ENCODE measurements at regions not wholly inside any gene's neighbourhood (a gene's known extent, or its start where the extent isn't known, plus 50 kb on each side); places are given as distances from the start of the nearest gene placed in this dataset.

DNA sequence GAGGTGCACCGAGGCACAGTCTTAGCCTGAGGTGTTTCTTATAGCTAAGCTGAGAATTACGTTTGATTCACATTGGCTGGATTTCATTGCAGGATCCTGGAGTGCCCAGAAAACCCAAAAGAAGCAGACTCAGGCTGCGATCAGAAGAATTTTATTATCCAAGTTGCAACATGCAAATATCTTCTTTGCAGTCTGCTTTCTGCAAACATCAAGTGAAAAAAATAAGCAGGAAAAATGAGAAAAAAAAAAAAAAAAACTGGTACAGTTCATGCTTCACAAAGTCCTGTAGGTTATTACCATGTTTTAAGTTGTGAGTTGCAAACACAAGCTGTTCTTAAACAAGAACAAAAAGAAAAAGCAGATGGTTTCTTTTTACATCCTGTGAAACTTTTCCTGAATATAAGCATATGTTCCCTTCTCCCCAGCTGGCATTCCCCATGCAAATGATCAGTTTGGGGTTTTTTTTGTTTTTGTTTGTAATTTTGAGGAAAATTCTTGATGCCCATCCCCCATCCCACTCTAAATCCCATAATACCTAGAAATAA, 349.0 kb downstream of the CBLN4 start:
- TF ChIP-seq EZH2 (IDR thresholded peaks at IDR 0.05; ENCODE audit: low read length, missing control alignments): no peak
- TF ChIP-seq, protein P1, sequence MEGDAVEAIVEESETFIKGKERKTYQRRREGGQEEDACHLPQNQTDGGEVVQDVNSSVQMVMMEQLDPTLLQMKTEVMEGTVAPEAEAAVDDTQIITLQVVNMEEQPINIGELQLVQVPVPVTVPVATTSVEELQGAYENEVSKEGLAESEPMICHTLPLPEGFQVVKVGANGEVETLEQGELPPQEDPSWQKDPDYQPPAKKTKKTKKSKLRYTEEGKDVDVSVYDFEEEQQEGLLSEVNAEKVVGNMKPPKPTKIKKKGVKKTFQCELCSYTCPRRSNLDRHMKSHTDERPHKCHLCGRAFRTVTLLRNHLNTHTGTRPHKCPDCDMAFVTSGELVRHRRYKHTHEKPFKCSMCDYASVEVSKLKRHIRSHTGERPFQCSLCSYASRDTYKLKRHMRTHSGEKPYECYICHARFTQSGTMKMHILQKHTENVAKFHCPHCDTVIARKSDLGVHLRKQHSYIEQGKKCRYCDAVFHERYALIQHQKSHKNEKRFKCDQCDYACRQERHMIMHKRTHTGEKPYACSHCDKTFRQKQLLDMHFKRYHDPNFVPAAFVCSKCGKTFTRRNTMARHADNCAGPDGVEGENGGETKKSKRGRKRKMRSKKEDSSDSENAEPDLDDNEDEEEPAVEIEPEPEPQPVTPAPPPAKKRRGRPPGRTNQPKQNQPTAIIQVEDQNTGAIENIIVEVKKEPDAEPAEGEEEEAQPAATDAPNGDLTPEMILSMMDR (conservative IDR thresholded peaks at IDR 0.05 in 1 of 2, IDR thresholded peaks at IDR 0.05 in 1 of 2; ENCODE audit: low read depth in 1 of 2, low read length in 2 of 2): no peak

All from fibroblast of lung (primary cell).